ENCODE measurements at regions not wholly inside any gene's neighbourhood (a gene's known extent, or its start where the extent isn't known, plus 50 kb on each side); places are given as distances from the start of the nearest gene placed in this dataset.

DNA sequence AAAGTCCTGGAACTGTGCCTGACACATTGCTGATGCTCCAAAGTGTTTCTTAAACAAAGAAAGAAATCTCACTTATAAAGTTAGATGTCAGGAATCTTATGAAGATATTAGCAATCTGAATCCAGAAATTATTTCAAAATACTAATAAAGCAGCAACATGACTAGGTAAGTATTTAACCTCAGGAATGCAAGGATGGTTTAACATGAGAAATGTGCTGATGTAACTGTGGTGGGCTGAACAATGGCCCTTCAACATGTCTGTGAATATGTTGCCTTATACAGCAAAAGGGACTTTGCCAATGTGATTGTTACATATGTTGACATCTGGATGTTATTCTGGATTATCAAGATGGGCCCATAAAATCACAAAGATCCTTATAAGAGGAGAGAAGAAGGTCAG is 87.1 kb downstream of the TEX36 start:
- Histone ChIP-seq H2AFZ (ENCODE audit: control insufficient read depth, low read depth, low read length) (no peak overlapping the region), H3K9ac (ENCODE audit: control insufficient read depth, insufficient read depth, low read length) (no peak overlapping the region), H3K36me3 (ENCODE audit: control insufficient read depth in 2 of 2, insufficient read depth in 2 of 2, low read length in 1 of 2) (no peaks in the 10 kb centered on the region), H3K79me2 (ENCODE audit: control insufficient read depth, insufficient read depth, low read length) (no peaks in the 10 kb centered on the region), H3K27ac (ENCODE audit: control insufficient read depth, insufficient read depth) (no peak overlapping the region), H3K27me3 (replicated peaks in 1 of 2; ENCODE audit: control insufficient read depth in 2 of 2, insufficient read depth in 2 of 2, low read length in 1 of 2) (no peaks in the 10 kb centered on the region), H4K20me1 (ENCODE audit: control insufficient read depth, insufficient read depth) (no peaks in the 10 kb centered on the region), H3K4me2 (ENCODE audit: control insufficient read depth, insufficient read depth) (no peak overlapping the region), H3K9me3 (replicated peaks; ENCODE audit: control insufficient read depth, insufficient read depth, low read length) (no peaks in the 10 kb centered on the region), H3K4me1 (ENCODE audit: control insufficient read depth, insufficient read depth, low read length) (no peaks in the 10 kb centered on the region), H3K4me3 (no peak overlapping the region)
- POLR2A ChIA-PET: no interaction called here
- in situ Hi-C loops (cut with MboI) (no loop called here), intact Hi-C loops (cut with micrococcal nuclease; ENCODE audit: unreplicated experiment) (no loop called here)
- TF ChIP-seq POLR2AphosphoS2 (IDR thresholded peaks at IDR 0.05; ENCODE audit: low read depth, low read length) (no peak), BRCA1 (IDR thresholded peaks at IDR 0.05; ENCODE audit: low read depth, low read length) (no peak), EED (IDR thresholded peaks at IDR 0.05; ENCODE audit: low read depth) (no peak), ETV6 (conservative IDR thresholded peaks at IDR 0.05 in 1 of 2, IDR thresholded peaks at IDR 0.05 in 1 of 2; ENCODE audit: borderline replicate concordance in 1 of 2, low read depth in 1 of 2) (no peak), KAT2A (conservative IDR thresholded peaks at IDR 0.05; ENCODE audit: control insufficient read depth, low read depth, low read length) (no peak), ZBED1 (IDR thresholded peaks at IDR 0.05; ENCODE audit: borderline replicate concordance) (no peak), CHD4 (IDR thresholded peaks at IDR 0.05) (no peak), SUZ12 (IDR thresholded peaks at IDR 0.05; ENCODE audit: unreplicated experiment) (no peak), TCF7 (IDR thresholded peaks at IDR 0.05; ENCODE audit: borderline replicate concordance) (no peak)
- TF ChIP-seq, protein P1, sequence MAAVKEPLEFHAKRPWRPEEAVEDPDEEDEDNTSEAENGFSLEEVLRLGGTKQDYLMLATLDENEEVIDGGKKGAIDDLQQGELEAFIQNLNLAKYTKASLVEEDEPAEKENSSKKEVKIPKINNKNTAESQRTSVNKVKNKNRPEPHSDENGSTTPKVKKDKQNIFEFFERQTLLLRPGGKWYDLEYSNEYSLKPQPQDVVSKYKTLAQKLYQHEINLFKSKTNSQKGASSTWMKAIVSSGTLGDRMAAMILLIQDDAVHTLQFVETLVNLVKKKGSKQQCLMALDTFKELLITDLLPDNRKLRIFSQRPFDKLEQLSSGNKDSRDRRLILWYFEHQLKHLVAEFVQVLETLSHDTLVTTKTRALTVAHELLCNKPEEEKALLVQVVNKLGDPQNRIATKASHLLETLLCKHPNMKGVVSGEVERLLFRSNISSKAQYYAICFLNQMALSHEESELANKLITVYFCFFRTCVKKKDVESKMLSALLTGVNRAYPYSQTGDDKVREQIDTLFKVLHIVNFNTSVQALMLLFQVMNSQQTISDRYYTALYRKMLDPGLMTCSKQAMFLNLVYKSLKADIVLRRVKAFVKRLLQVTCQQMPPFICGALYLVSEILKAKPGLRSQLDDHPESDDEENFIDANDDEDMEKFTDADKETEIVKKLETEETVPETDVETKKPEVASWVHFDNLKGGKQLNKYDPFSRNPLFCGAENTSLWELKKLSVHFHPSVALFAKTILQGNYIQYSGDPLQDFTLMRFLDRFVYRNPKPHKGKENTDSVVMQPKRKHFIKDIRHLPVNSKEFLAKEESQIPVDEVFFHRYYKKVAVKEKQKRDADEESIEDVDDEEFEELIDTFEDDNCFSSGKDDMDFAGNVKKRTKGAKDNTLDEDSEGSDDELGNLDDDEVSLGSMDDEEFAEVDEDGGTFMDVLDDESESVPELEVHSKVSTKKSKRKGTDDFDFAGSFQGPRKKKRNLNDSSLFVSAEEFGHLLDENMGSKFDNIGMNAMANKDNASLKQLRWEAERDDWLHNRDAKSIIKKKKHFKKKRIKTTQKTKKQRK (IDR thresholded peaks at IDR 0.05; ENCODE audit: low read depth, low read length): no peak
- TF ChIP-seq, protein P2, sequence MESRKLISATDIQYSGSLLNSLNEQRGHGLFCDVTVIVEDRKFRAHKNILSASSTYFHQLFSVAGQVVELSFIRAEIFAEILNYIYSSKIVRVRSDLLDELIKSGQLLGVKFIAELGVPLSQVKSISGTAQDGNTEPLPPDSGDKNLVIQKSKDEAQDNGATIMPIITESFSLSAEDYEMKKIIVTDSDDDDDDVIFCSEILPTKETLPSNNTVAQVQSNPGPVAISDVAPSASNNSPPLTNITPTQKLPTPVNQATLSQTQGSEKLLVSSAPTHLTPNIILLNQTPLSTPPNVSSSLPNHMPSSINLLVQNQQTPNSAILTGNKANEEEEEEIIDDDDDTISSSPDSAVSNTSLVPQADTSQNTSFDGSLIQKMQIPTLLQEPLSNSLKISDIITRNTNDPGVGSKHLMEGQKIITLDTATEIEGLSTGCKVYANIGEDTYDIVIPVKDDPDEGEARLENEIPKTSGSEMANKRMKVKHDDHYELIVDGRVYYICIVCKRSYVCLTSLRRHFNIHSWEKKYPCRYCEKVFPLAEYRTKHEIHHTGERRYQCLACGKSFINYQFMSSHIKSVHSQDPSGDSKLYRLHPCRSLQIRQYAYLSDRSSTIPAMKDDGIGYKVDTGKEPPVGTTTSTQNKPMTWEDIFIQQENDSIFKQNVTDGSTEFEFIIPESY (IDR thresholded peaks at IDR 0.05): no peak
- TF ChIP-seq, protein P3, sequence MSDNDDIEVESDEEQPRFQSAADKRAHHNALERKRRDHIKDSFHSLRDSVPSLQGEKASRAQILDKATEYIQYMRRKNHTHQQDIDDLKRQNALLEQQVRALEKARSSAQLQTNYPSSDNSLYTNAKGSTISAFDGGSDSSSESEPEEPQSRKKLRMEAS (IDR thresholded peaks at IDR 0.05; ENCODE audit: low read depth, low read length): no peak
- TF ChIP-seq, protein P4, sequence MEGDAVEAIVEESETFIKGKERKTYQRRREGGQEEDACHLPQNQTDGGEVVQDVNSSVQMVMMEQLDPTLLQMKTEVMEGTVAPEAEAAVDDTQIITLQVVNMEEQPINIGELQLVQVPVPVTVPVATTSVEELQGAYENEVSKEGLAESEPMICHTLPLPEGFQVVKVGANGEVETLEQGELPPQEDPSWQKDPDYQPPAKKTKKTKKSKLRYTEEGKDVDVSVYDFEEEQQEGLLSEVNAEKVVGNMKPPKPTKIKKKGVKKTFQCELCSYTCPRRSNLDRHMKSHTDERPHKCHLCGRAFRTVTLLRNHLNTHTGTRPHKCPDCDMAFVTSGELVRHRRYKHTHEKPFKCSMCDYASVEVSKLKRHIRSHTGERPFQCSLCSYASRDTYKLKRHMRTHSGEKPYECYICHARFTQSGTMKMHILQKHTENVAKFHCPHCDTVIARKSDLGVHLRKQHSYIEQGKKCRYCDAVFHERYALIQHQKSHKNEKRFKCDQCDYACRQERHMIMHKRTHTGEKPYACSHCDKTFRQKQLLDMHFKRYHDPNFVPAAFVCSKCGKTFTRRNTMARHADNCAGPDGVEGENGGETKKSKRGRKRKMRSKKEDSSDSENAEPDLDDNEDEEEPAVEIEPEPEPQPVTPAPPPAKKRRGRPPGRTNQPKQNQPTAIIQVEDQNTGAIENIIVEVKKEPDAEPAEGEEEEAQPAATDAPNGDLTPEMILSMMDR (IDR thresholded peaks at IDR 0.05 in 2 of 3, conservative IDR thresholded peaks at IDR 0.05 in 1 of 3; ENCODE audit: control insufficient read depth in 2 of 3, extremely low read depth in 1 of 3, insufficient read depth in 1 of 3, low read depth in 3 of 3, low read length in 3 of 3): no peak
- FAIRE-seq (no peak), DNase-seq (ENCODE audit: low read depth, low spot score) (no peak), ATAC-seq (no peak)
- SMC1A ChIA-PET (ENCODE audit: uncharacterized antibody, unreplicated experiment): no interaction called here
- CTCF ChIA-PET: no interaction called here
- RAD21 ChIA-PET (ENCODE audit: unreplicated experiment): no interaction called here
- BruUV-seq (replicated peaks): no TSS peak
